Ovary (tissue), 3 donors: ENCODE measurements at regions not wholly inside any gene's neighbourhood (a gene's known extent, or its start where the extent isn't known, plus 50 kb on each side); places are given as distances from the start of the nearest gene placed in this dataset.

Experiments used
- CTCF ChIP-seq, 3 donors: fragments of 450-650 bp in 2 of 3; fragments of 200-600 bp in 1 of 3; IDR thresholded peaks; one replicate each; pipeline versions ENCODE4 v1.5.1 to v1.8.0; 2016 to 2022; ENCODE audit warnings: antibody characterized with exemption in 3 of 3, mild to moderate bottlenecking in 1 of 3
- EP300 ChIP-seq: sonication (generic); formaldehyde crosslinking; IDR thresholded peaks from one replicate; pipeline ENCODE4 v1.6.1; 2017; ENCODE audit warnings: antibody characterized with exemption
- donor health status: DM: no; HTN: no; CAD: no.

DNA sequence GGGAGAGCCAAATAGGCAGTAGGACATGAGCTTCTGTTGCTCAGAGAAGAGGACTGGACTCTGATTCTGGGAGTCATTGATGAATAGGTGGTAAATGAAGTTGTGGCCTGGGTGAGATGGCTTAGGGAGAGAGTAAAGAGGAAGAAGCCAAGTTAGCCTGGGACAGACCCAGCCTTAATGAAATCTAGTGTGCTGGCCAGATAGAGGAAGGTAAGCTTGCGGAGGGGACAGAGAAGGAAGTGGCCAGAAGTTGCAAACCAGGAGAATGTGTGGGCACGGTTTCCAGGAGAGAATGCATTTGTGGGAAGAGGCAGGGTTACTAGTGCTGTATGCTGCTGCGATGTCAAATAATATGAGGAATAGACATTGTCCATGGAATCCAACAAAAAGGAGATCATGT lies 83.3 kb upstream of the OLFM4 start:
- TF ChIP-seq EP300 (no peak), CTCF (IDR thresholded peaks at IDR 0.05) (no peak)
